K562 (cell line): ENCODE measurements at regions not wholly inside any gene's neighbourhood (a gene's known extent, or its start where the extent isn't known, plus 50 kb on each side); places are given as distances from the start of the nearest gene placed in this dataset.

Experiments used
- BDP1 ChIP-seq: IDR thresholded peaks from 3 replicates; pipeline ENCODE4 v1.6.1; 2011; ENCODE audit not compliant: insufficient read length, insufficient read depth
- BRCA1 ChIP-seq, 2 experiments: fragments of 450-650 bp in 1 of 2; sonication (generic) in 1 of 2; formaldehyde crosslinking in 1 of 2; IDR thresholded peaks; 2 replicates each; pipeline versions ENCODE4 v1.5.0 to v1.6.1; 2017 to 2020; ENCODE audit warnings: mild to moderate bottlenecking in 1 of 2, missing genetic modification reagents in 1 of 2
- CTCF ChIP-seq, 3 experiments: IDR thresholded peaks in 2 of 3; conservative IDR thresholded peaks in 1 of 3; 2 replicates each; pipeline ENCODE4 v1.5.1; 2011 to 2012; ENCODE audit warnings: low read length in 3 of 3, mild to moderate bottlenecking in 3 of 3, control low read depth in 2 of 3, improper control_type of control experiment in 1 of 3, inconsistent platforms in 1 of 3, low read depth in 1 of 3, mixed read lengths in 1 of 3, moderate library complexity in 1 of 3; ENCODE audit not compliant: insufficient read depth in 2 of 3
- HNRNPL ChIP-seq: fragments of 200-400 bp; formaldehyde crosslinking; IDR thresholded peaks from 2 replicates; pipeline ENCODE4 v1.6.1; 2017; ENCODE audit warnings: low read depth, mild to moderate bottlenecking, low read length
- SNRNP70 ChIP-seq: fragments of 200-400 bp; formaldehyde crosslinking; optimal IDR thresholded peaks from 2 replicates; pipeline ENCODE3; 2017; ENCODE audit warnings: low read depth, low read length
- TAF1 ChIP-seq: IDR thresholded peaks from 2 replicates; pipeline ENCODE4 v1.6.1; 2011; ENCODE audit warnings: mild to moderate bottlenecking, low read length, moderate library complexity; ENCODE audit not compliant: insufficient read depth, control insufficient read depth, severe bottlenecking; ENCODE audit errors: extremely low read depth
- YBX1 ChIP-seq: fragments of 450-650 bp; IDR thresholded peaks from 2 replicates; pipeline ENCODE4 v1.7.1; 2016; ENCODE audit warnings: mild to moderate bottlenecking

- TF ChIP-seq HNRNPL (no peak), BDP1 (no peak), YBX1 (no peak), SNRNP70 (no peak), CTCF (IDR thresholded peaks at IDR 0.05 in 2 of 3, conservative IDR thresholded peaks at IDR 0.05 in 1 of 3; ENCODE audit: insufficient read depth in 2 of 3, low read depth in 1 of 3, low read length in 3 of 3) (no peak), TAF1 (no peak), BRCA1 (IDR thresholded peaks at IDR 0.05) (no peak), BRCA1 (CRISPR knock-in tag; IDR thresholded peaks at IDR 0.05) (no peak)
Observed at GRCh38 chr4:27338530-27338929, 477.9 kb downstream of the STIM2 start.
